Endothelial cell of umbilical vein (primary cell): ENCODE measurements at regions not wholly inside any gene's neighbourhood (a gene's known extent, or its start where the extent isn't known, plus 50 kb on each side); places are given as distances from the start of the nearest gene placed in this dataset.
"Not testable (repeated sequence)": the region's sequence is repeated elsewhere in the genome, so short reads cannot be mapped to it uniquely, and the experiment has no call there.

Experiments used
- CTCF ChIP-seq, 2 donors: IDR thresholded peaks; 1 replicate in 1 of 2; 2 replicates in 1 of 2; pipeline ENCODE4 v1.5.1; 2011; ENCODE audit warnings: low read length in 2 of 2, mild to moderate bottlenecking in 2 of 2, moderate library complexity in 2 of 2, control low read depth in 1 of 2, inconsistent platforms in 1 of 2, low read depth in 1 of 2; ENCODE audit not compliant: insufficient read depth in 1 of 2; ENCODE audit errors: extremely low read depth in 1 of 2
- EZH2 ChIP-seq: IDR thresholded peaks from 2 replicates; pipeline ENCODE4 v1.6.1; 2012; ENCODE audit warnings: borderline replicate concordance, low read depth, mild to moderate bottlenecking, moderate library complexity, low read length, inconsistent platforms; ENCODE audit not compliant: severe bottlenecking
- FOS ChIP-seq: IDR thresholded peaks from 2 replicates; pipeline ENCODE4 v1.6.1; 2011; ENCODE audit warnings: mild to moderate bottlenecking, low read length, moderate library complexity, borderline replicate concordance; ENCODE audit not compliant: insufficient read depth
- MYC ChIP-seq: IDR thresholded peaks from one replicate; pipeline ENCODE4 v1.6.1; 2011; ENCODE audit warnings: mild to moderate bottlenecking, low read depth, low read length
- POLR2A ChIP-seq: IDR thresholded peaks from 2 replicates; pipeline ENCODE4 v1.6.1; 2012; ENCODE audit warnings: low read depth, mild to moderate bottlenecking, control low read depth, low read length
- POLR2AphosphoS5 ChIP-seq: IDR thresholded peaks from 2 replicates; pipeline ENCODE4 v1.6.1; 2012; ENCODE audit warnings: low read depth, mild to moderate bottlenecking, control low read depth, low read length, moderate library complexity; ENCODE audit not compliant: insufficient read depth

DNA sequence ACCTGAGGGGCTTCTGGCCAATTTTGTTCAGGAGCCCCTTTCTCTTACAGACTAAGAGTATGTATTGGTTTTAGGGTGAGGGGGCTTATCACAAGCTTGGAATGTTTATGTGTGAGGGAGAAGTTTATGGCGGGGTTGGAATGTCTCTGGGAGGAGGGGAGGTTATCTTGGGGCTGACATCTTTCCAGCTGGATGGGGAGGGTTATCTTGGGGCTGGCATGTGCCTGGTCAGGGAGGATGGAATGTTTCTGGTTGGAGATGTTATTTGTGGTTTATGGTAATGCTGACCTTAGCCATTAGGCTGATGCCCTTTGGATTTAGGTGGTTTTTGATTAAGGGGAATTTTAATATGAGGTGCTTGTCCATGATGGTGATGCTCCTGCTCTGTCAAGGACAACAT lies 171.0 kb upstream of the PDE4B start:
- not testable (repeated sequence) for TF ChIP-seq CTCF (IDR thresholded peaks at IDR 0.05; ENCODE audit: extremely low read depth in 1 of 2, insufficient read depth in 1 of 2, low read depth in 1 of 2, low read length in 2 of 2); EZH2; POLR2A; MYC; POLR2AphosphoS5; FOS
